ENCODE measurements at regions not wholly inside any gene's neighbourhood (a gene's known extent, or its start where the extent isn't known, plus 50 kb on each side); places are given as distances from the start of the nearest gene placed in this dataset.
"Not testable (repeated sequence)": the region's sequence is repeated elsewhere in the genome, so short reads cannot be mapped to it uniquely, and the experiment has no call there.

DNA sequence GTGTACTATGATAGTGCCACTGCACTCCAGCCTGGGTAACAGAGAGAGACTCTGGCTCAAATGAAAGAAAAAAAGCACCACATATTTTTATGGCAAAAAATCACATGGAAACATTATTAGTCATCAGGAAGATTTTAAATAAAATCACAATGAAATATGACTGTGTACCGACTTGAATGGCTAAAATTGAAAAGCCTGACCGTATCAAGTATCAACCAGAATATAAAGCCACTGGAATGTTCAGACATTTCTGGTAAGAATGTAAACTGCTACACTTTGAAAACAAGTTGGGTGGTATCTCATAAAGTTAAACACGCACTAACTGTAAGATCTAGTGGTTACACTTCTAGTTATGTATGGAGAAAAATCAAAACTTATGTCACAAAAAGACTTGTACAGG is 306.7 kb upstream of the MBL2 start:
- H3K4me3 ChIP-seq (ENCODE audit: insufficient read depth, low read depth, low read length): no peak overlapping the region
- no peaks in the 10 kb centered on the region for H3K36me3 ChIP-seq (replicated peaks; ENCODE audit: control insufficient read depth, insufficient read depth, low read length)
- H3K27me3 ChIP-seq (ENCODE audit: control insufficient read depth, insufficient read depth, low read length): no peaks in the 10 kb centered on the region
- no peak for DNase-seq

DNA sequence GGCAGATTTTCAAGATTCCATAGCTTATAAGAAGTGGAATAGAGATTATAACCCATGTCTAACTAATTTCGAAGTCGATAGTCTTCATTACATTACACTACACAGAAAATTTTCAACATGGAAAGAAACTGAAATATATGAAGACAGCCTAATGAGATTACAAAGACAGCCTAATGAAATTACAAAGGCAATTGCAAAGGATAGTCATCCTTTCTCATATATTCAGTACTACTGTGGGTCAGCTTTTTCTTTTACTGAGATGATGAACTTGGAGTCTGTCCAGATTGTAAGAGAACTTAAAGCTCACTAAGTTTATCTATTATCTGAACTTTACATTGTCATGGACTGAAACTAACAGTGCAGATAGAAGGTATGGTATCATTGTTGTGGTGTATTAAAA is 304.4 kb upstream of the MBL2 start:
- no peak for DNase-seq
- Histone ChIP-seq H3K36me3 (replicated peaks; ENCODE audit: control insufficient read depth, insufficient read depth, low read length) (no peaks in the 10 kb centered on the region), H3K4me3 (ENCODE audit: insufficient read depth, low read depth, low read length) (no peak overlapping the region), H3K27me3 (ENCODE audit: control insufficient read depth, insufficient read depth, low read length) (no peaks in the 10 kb centered on the region)

DNA sequence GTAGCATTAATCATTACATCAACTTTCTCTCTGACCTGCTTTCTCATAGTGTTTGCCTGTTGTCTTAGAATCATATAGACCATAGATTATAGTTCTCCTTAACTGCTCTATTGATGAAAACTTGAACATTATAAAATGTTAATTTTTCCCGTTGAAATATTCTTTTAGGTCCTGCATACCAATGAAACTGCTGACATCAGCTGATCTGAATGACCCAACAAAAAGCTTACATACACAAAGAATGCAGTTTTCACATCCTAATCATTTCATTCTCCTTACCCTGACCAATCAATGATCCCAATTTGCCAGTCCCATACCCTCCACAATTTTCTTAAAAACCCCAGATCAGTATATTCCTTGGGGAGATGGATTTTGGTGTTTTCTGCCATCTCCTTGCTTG is 302.9 kb upstream of the MBL2 start:
- no peaks in the 10 kb centered on the region for H3K36me3 ChIP-seq (replicated peaks; ENCODE audit: control insufficient read depth, insufficient read depth, low read length)
- no peak overlapping the region for H3K4me3 ChIP-seq (ENCODE audit: insufficient read depth, low read depth, low read length)
- no peak for DNase-seq
- H3K27me3 ChIP-seq (ENCODE audit: control insufficient read depth, insufficient read depth, low read length): no peaks in the 10 kb centered on the region

DNA sequence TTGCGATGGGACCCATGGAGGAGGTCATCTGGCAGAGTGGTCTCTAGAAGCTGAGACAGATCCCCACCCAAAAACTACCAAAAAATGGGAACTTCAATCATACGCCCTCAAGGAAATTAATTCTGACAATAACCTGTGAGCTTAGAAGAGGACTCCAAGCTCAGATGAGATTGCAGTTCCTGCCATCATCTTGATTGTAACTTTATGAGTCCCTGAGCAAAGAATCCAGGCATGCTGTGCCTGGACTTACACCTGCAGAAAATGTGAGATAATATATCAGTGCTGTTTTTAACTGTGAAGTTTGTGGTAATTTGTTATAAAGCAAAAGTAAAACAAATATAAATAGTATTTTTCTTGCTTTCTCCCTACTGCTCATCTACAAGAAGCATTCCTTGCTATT is 299.6 kb upstream of the MBL2 start:
- Histone ChIP-seq H3K27me3 (ENCODE audit: control insufficient read depth, insufficient read depth, low read length) (no peaks in the 10 kb centered on the region), H3K4me3 (ENCODE audit: insufficient read depth, low read depth, low read length) (no peak overlapping the region), H3K36me3 (replicated peaks; ENCODE audit: control insufficient read depth, insufficient read depth, low read length) (no peaks in the 10 kb centered on the region)
- no peak for DNase-seq

DNA sequence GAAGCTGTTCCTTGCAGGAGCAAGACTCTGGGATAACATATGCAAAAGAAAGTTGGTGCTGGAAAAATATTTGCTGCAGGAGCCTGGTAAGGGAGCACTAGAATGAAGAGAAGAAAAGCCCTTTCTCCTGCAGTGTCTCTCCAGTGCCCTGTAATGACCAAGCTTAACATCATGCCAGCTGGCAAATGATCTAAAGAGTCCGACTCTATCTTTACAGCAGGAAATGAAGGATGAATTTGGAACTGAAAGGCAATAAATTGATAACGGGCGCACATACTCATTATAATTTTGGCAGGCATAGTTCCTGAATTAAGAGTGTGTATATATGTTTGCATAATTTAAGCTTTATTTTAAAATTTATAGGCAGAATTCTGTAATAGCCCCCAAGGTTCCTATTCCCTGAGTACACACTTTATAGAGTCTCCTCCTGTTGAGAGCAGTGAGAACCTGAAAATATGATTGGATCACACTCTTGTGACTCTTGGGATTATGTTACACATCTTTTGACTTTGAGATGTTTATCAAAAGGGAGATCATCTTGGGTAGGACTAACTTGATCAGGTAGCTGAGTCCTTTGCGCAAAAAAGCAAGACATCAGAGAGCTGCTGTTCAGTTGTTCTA is 299.0 kb upstream of the MBL2 start:
- no peak overlapping the region for H3K4me3 ChIP-seq (ENCODE audit: insufficient read depth, low read depth, low read length)
- no peaks in the 10 kb centered on the region for H3K36me3 ChIP-seq (replicated peaks; ENCODE audit: control insufficient read depth, insufficient read depth, low read length)
- no peak for DNase-seq
- no peaks in the 10 kb centered on the region for H3K27me3 ChIP-seq (ENCODE audit: control insufficient read depth, insufficient read depth, low read length)

DNA sequence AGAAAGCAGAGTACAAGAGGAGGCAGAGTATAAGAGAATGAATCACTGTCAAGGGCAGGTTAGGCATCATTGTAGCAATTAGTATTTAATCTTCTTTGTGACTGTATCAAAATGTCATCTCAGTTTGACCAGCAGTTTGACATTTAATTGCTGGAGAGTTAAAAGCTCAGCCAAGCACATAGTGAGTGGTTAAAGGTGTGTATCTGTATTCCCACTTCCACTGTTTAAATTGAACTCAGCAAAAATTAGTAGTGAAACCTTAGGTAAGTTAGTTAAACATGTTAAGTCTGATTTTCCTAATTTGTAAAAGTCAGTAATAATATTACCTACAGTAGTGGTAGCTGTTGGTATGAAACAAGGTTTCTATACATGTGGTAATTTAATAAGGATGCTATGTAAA is 296.4 kb upstream of the MBL2 start:
- Histone ChIP-seq H3K36me3 (replicated peaks; ENCODE audit: control insufficient read depth, insufficient read depth, low read length) (no peaks in the 10 kb centered on the region), H3K27me3 (ENCODE audit: control insufficient read depth, insufficient read depth, low read length) (no peaks in the 10 kb centered on the region), H3K4me3 (ENCODE audit: insufficient read depth, low read depth, low read length) (no peak overlapping the region)
- DNase-seq: no peak

DNA sequence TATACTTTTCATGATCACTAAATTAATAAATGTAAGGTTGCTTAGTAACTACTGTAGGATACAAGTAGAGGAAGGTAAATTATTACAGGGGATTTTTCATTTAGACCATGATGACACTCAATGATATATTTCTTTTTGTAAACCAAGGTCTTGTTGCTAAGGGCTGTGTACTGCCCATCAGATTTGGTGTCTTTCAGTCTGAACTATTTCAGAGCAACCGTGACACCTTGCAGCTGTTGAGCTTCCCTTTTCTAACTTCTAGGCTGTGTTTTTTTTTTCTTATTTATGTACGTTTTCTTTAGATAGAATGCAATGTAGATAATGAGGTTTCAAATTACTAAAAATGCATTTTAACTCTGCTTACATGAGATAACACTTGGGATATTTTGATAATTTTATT is 292.0 kb upstream of the MBL2 start:
- no peaks in the 10 kb centered on the region for H3K36me3 ChIP-seq (replicated peaks; ENCODE audit: control insufficient read depth, insufficient read depth, low read length)
- no peaks in the 10 kb centered on the region for H3K27me3 ChIP-seq (ENCODE audit: control insufficient read depth, insufficient read depth, low read length)
- no peak overlapping the region for H3K4me3 ChIP-seq (ENCODE audit: insufficient read depth, low read depth, low read length)
- no peak for DNase-seq

DNA sequence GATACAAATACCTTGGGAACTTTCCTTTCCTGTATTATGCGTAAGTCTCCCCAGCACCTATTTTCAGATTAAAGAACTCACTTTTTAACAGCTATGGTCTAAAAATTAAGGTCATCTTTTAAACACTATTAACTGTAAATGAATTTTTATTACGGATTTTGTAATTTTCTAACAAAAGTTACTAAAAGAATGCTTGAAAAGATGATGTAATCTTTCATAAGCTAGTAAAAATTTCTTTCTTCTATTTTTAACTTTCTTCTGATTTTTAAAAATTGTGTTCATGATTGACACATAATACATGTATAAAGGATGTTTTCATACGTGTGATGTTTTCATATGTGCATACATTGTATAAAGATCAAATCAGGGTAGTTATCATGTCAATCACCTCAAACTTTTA is 291.2 kb upstream of the MBL2 start:
- no peaks in the 10 kb centered on the region for H3K27me3 ChIP-seq (ENCODE audit: control insufficient read depth, insufficient read depth, low read length)
- DNase-seq: no peak

DNA sequence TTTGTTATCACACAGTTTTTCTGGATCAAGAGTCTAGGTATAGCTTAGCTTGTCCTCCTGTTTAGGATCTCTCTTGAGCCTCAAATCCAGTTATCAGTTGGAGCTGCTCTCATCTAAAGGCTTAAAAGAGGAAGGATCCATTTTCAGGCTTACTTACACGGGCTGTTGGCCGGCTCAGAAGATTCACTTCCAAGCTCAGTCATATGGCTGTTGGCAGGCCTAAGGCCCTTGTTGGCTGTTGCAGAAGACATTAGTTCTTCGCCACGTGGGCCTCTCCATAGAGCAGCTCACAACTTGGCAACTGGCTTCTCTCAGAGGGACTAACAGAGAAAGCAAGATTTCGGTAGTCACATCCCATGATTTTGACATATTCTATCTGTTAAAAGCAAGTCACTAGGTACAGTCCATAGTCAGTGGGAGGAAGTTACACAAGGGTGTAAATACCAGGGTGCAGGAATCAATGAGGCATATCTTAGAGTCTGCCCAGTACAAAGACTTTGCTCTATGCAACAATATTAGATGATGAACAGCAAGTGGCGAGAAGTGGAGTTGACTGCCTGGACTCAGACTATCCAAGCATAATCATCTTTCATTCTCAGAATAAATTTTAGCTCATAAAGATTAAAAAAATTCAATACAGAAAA is 280.1 kb upstream of the MBL2 start:
- DNase-seq: no peak
- no peaks in the 10 kb centered on the region for H3K36me3 ChIP-seq (replicated peaks; ENCODE audit: control insufficient read depth, insufficient read depth, low read length)
- no peaks in the 10 kb centered on the region for H3K27me3 ChIP-seq (ENCODE audit: control insufficient read depth, insufficient read depth, low read length)
- no peak overlapping the region for H3K4me3 ChIP-seq (ENCODE audit: insufficient read depth, low read depth, low read length)

More for the DNA sequence above, 291.2 kb upstream of the MBL2 start:
- no peak overlapping the region for H3K4me3 ChIP-seq (ENCODE audit: insufficient read depth, low read depth, low read length)
- no peaks in the 10 kb centered on the region for H3K36me3 ChIP-seq (replicated peaks; ENCODE audit: control insufficient read depth, insufficient read depth, low read length)

DNA sequence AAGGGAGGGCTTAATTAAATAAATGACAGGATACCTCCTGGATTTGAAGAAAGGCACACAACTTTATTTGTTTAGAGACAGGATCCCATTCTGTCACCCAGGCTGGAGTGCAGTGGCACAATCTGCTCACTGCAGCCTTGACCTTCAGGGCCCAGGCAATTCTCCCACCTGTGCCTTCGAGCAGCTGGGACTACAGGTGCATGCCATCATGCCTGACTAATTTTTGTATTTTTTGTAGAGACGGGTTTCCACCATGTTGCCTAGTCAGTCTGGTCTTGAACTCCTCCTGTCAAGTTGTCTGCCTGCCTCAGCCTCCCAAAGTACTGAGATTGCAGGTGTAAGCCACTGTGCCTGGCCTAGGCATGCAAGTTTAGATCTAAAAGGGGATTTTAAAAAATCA is 272.7 kb upstream of the MBL2 start:
- Histone ChIP-seq H3K27me3 (ENCODE audit: control insufficient read depth, insufficient read depth, low read length) (no peaks in the 10 kb centered on the region), H3K36me3 (replicated peaks; ENCODE audit: control insufficient read depth, insufficient read depth, low read length) (no peaks in the 10 kb centered on the region), H3K4me3 (ENCODE audit: insufficient read depth, low read depth, low read length) (no peak overlapping the region)
- no peak for DNase-seq

DNA sequence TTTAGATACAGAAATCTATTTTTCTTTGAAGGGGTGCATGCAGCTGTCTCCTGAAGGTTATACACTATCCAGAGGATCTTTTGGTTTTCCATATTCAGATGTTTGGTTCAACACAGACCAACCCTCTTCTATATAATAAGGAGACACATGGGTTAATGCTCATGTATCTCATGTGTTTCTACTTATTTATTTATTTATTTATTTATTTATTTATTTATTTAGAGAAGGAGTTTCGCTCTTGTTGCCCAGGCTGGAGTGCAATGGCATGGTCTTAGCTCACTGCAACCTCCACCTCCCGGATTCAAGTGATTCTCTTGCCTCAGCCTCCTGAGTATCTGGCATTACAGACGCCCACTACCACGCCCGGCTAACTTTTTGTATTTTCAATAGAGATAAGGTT is 263.2 kb upstream of the MBL2 start:
- not testable (repeated sequence) for H3K36me3 ChIP-seq (replicated peaks; ENCODE audit: control insufficient read depth, insufficient read depth, low read length); H3K27me3 ChIP-seq (ENCODE audit: control insufficient read depth, insufficient read depth, low read length); H3K4me3 ChIP-seq (ENCODE audit: insufficient read depth, low read depth, low read length); DNase-seq

DNA sequence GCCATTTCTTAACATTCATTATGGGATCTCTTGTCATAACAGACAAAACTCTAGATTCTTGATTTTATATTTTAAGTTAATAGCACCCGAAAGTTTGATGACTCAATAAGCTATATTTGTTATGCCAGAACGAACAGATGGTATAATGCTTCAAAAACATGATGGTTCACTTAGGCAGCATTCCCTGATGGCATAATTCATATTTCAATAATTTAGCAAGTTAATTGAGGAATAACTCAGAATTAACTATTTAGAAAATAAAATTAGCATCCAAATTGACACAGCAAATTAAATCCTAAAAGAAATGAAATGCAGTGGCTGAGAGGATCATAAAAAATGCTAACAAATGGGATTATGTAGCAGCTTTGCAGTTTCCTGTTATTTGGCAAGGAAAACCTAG is 260.8 kb upstream of the MBL2 start:
- no peak overlapping the region for H3K4me3 ChIP-seq (ENCODE audit: insufficient read depth, low read depth, low read length)
- no peaks in the 10 kb centered on the region for H3K36me3 ChIP-seq (replicated peaks; ENCODE audit: control insufficient read depth, insufficient read depth, low read length)
- DNase-seq: no peak
- no peaks in the 10 kb centered on the region for H3K27me3 ChIP-seq (ENCODE audit: control insufficient read depth, insufficient read depth, low read length)

DNA sequence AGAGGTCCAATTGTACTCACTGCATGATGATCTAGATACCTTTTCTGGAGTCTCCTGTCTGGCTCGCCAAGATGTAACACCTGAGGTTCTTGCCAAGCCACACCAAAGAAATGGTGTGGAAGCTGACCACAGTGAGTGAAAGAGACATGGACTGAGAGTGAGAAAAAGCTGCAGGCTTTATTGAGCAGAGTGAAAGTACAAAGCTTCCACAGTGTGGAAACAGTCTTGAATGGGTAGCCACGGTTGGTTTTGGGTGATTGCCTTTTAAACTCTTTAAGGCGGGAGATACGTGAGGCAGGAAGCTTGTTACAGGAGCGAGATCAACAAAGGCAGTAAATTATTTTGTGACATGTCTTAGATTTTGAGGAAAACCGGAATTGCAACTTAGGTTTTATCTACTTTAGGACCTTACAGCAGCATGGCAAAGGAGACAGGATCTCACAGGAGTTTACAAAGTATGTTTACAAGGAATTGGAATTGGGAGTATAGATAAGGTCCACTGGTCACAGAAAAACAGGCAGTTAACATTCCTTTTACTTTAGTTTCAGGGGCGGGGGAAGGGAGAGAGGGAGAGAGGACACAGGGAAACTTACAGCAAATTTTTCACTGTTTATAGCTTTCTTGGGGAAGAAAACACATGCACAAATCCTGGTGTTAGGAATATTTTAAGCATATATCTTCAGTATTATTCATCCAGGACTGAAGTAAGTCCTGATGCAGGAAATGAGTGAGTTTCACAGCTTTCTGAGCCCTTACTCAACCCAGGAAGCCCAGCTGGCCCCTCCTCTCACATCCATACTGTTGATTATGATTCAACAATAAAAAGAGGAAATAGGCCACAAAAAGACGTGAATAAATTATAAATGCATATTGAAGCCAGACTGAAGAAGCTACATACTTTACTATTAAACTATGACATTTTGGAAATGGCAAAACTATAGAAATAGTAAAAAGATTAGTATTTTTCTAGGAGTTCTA is 257.6 kb upstream of the MBL2 start:
- H3K36me3 ChIP-seq (replicated peaks; ENCODE audit: control insufficient read depth, insufficient read depth, low read length); DNase-seq; H3K4me3 ChIP-seq (ENCODE audit: insufficient read depth, low read depth, low read length); H3K27me3 ChIP-seq (ENCODE audit: control insufficient read depth, insufficient read depth, low read length): not testable (repeated sequence)

DNA sequence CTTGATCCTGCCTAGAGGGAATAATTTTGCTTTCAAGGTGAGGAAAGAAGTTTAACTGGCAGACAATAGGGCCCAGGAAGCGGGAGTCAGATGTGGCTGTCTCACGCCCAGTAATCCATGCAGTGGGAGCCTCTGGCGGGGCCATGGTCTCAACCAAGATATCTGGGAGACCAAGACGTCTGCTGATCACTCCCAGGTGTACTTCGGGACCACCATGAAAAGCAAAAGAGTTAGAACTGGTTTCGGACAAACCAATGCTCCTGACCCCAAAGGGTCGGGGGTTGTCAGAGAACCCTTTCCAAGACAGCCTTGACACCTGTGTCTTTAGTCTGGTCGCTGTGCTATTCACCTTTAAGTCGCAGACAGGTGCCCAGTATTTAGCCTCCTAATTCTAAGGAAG is 256.9 kb upstream of the MBL2 start:
- H3K36me3 ChIP-seq (replicated peaks; ENCODE audit: control insufficient read depth, insufficient read depth, low read length): no peaks in the 10 kb centered on the region
- H3K4me3 ChIP-seq (ENCODE audit: insufficient read depth, low read depth, low read length): no peak overlapping the region
- DNase-seq: no peak
- H3K27me3 ChIP-seq (ENCODE audit: control insufficient read depth, insufficient read depth, low read length): no peaks in the 10 kb centered on the region

DNA sequence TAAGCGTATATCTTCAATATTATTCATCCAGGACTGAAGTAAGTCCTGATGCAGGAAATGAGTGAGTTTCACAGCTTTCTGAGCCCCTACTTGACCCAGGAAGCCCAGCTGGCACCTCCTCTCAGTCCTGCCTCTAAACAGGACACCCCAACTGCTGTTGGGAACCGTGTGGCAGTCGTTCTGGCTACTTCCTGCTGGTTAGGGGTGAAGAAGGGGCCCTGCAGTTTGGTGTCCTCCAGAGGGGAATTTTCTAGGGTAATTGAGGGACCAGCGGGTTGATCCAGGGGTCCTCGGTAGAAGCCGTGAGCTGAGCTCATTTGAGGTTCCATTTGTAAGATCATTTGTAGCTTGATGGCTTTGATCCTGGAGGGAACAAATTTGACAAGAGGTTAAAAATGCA is 253.2 kb upstream of the MBL2 start:
- not testable (repeated sequence) for H3K36me3 ChIP-seq (replicated peaks; ENCODE audit: control insufficient read depth, insufficient read depth, low read length); H3K27me3 ChIP-seq (ENCODE audit: control insufficient read depth, insufficient read depth, low read length); H3K4me3 ChIP-seq (ENCODE audit: insufficient read depth, low read depth, low read length); DNase-seq

All from H7 (cell line).